Fibroblast of pulmonary artery (primary cell): ENCODE measurements at regions not wholly inside any gene's neighbourhood (a gene's known extent, or its start where the extent isn't known, plus 50 kb on each side); places are given as distances from the start of the nearest gene placed in this dataset.
A peak's percentile ranks its signal among the peaks of the same experiment; 100 is the strongest.

Experiments used
- DNase-seq: peaks from one replicate; pipeline ENCODE4 v3.0.0-alpha.2; 2010; ENCODE audit warnings: low read depth
- H3K4me3 ChIP-seq: replicated peaks from 2 replicates; pipeline ENCODE4 v1.5.1; 2011; ENCODE audit warnings: low read depth, mild to moderate bottlenecking, control low read depth, low read length, moderate library complexity
- TF ChIP-seq, protein P1 (sequence below): IDR thresholded peaks from 2 replicates; pipeline ENCODE4 v1.5.1; 2011; ENCODE audit warnings: mild to moderate bottlenecking, control low read depth, low read length, inconsistent platforms; ENCODE audit errors: missing control alignments

DNA sequence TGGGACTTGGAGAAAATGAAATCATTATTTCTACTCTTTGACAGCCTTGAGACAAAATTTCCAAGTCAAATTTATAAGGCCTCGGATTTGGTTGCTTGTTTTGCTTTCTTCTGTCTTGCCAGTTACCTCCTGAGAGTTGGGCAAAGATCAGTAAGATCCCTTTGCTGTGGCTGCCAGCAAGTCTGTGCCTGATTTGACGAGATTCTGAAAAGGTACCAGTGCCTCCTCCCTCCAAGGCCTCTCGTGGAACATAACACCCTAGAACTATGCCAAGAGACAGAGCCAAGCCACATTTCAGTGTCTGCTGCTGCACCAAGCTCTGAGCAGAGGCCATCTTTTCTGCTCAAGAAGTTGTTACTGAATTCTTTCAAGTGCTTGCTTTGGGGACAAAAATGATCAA, 61.0 kb downstream of the GTPBP8 start:
- TF ChIP-seq, protein P1, sequence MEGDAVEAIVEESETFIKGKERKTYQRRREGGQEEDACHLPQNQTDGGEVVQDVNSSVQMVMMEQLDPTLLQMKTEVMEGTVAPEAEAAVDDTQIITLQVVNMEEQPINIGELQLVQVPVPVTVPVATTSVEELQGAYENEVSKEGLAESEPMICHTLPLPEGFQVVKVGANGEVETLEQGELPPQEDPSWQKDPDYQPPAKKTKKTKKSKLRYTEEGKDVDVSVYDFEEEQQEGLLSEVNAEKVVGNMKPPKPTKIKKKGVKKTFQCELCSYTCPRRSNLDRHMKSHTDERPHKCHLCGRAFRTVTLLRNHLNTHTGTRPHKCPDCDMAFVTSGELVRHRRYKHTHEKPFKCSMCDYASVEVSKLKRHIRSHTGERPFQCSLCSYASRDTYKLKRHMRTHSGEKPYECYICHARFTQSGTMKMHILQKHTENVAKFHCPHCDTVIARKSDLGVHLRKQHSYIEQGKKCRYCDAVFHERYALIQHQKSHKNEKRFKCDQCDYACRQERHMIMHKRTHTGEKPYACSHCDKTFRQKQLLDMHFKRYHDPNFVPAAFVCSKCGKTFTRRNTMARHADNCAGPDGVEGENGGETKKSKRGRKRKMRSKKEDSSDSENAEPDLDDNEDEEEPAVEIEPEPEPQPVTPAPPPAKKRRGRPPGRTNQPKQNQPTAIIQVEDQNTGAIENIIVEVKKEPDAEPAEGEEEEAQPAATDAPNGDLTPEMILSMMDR: no peak
- H3K4me3 ChIP-seq: no peak overlapping the region
- DNase-seq: no peak

DNA sequence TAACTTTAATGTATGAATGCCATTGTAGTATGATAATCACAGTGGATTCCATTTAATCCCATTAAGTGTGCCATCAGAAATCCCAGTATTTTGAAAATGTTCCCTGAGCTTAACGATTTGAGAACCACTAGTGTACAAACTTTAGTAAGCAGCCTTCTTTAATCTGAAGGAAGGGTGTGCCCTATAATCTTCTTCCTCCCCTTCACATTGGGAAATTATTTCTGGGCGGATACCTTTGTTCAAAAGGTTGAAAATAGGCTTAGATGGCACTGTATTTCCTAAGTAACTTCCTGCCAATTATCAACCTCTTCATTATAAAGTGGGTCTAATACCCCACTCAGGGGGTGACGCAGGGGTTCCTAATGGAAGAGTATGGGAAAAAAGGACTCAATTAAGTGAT, 62.4 kb downstream of the GTPBP8 start:
- no peak overlapping the region for H3K4me3 ChIP-seq
- TF ChIP-seq, protein P1: no peak
- DNase-seq: no peak

DNA sequence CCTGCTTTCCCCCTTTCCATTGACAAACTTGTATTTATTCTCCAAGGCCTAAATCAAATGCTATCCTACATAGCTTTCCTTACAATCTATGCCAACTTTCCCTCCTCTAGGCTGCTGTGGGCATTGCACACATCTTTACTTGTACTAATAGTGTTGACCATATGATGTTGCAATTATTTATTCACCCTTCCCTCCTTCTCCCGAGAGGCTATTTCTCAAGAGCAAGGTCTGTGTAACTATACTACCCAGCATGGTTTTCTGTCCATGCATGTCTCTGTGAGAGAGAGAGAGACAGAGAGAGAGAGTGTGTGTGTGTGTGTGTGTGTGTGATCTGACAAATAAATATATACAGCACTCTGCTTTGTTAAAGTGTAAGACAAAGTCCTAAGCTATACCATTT, 63.8 kb downstream of the GTPBP8 start:
- DNase-seq: peak; percentile 79
- TF ChIP-seq, protein P1: peak; percentile 17
- H3K4me3 ChIP-seq: no peak overlapping the region

DNA sequence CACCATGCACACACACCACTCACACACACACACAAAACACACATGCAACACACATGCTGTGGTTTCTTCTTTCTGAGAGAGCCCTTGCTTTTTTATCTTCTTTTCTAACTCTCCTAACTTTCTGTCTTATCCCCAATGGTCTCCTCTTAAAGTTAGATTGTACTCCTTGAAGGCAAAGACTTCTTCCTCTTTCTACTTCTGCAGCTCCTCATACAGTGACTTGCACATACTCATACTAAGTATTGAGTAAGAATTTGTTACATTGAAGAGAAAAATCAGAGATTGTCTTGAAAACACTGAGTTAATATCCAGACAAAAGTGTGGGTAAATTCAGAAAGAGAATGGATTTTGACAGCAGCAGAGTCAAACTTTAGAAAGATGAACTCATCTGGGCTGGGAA, 64.4 kb downstream of the GTPBP8 start:
- TF ChIP-seq, protein P1: no peak
- no peak overlapping the region for H3K4me3 ChIP-seq
- DNase-seq: no peak

DNA sequence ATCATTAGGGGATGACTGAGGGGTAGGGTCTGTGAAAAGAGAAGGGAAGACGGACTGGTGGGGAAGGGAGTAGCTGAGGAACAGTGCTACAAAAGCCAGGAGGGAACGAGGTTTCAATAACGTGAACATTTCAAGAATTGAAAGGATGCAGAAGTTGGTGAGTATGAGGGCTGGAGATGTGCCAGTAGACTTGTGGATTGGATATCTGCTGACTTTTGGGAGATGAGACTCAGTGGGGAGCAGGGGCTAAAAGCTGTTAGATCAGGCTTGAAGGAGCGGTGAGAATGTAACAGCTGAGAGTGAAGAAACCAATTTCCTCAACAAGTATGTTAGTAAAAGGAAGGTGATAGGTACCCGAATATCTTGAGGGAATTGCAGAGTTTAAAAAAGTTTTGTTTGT, 65.2 kb downstream of the GTPBP8 start:
- TF ChIP-seq, protein P1: no peak
- no peak overlapping the region for H3K4me3 ChIP-seq
- no peak for DNase-seq

DNA sequence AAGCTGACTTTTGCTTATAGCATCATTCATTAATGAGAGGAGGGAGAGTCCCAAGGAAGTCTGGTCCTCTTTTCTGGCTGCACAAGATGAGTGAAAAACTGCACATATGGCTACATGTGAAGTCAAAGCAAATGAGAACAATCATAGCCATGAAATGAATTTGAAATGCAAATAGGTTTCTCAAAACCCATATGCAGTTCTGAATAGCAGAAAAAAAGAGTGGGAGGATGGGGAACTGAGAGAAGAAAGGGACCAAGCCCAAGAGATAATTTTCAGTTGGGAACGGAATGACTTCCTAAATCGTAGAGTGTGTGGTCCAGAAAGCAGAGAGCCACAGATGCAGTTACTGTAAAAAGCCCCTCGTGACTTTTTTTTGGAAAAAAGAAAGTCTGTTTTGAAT, 66.3 kb downstream of the GTPBP8 start:
- DNase-seq: no peak
- TF ChIP-seq, protein P1: no peak
- H3K4me3 ChIP-seq: no peak overlapping the region

DNA sequence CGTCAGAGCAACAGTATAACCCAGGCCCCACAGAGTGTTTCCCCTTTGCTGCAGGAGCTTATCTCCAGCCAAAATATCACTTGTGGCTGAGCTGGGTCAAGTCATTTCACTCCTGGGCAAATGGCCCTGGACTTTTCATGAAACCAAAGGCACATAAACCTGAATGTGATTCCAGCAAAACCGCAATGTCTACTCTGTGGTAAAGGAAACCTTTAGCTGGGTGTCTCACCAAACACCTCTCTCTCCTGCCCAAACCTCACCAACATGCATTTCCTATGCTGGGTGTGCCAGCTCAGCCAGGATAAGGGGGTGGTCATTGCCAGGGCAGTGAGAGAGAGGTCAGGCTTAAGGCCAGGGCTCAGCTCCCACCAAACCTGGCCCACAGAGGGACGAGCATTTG, 67.4 kb downstream of the GTPBP8 start:
- no peak overlapping the region for H3K4me3 ChIP-seq
- TF ChIP-seq, protein P1: no peak
- no peak for DNase-seq
